ENCODE measurements at regions not wholly inside any gene's neighbourhood (a gene's known extent, or its start where the extent isn't known, plus 50 kb on each side); places are given as distances from the start of the nearest gene placed in this dataset.
"Not testable (repeated sequence)": the region's sequence is repeated elsewhere in the genome, so short reads cannot be mapped to it uniquely, and the experiment has no call there.

DNA sequence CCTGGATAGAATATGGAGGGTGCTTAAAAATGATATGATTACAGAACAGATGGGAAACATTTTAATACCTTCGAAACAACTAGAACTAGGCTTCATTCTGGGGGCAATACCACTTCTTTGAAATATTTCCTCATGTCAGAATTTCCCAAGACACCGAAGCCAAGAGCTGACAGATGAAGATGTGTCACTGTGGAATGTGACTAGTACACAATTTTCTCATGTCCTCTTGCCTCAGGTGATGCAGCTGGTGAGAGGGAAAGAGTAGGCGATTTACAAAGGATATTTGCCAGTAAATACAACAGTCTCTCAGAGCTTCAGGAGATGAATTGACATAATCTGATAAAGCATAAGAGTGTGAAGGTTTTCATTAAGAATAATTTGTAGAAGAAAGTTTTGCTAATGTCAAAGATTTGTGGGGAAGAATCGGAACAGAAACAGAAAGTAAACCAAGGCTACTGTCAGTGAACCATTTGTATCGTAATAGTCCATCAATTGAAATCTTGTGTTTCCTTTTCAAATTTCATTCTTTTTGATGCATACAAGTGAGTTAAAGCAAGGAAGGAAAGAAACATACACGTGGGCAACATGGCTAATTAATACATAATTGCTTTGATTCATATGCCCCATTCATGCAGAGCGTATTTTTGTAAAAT is 164.7 kb upstream of the CCN2 start:
- 8 to 29% (median 14%) methylated on average over 7 of the region's 7 CpGs for WGBS, 3 donors
- Histone ChIP-seq H3K36me3 (no peaks in the 10 kb centered on the region), H3K27ac (peak overlapping the region in 1 of 2 donors; percentile 56), H3K4me3 (peak overlapping the region; percentile 31), H3K4me1 (ENCODE audit: insufficient read depth) (no peaks in the 10 kb centered on the region), H3K27me3 (no peaks in the 10 kb centered on the region), H3K9me3 (no peaks in the 10 kb centered on the region)
- no peak for TF ChIP-seq POLR2A (IDR thresholded peaks at IDR 0.05)
- TF ChIP-seq, protein P1, sequence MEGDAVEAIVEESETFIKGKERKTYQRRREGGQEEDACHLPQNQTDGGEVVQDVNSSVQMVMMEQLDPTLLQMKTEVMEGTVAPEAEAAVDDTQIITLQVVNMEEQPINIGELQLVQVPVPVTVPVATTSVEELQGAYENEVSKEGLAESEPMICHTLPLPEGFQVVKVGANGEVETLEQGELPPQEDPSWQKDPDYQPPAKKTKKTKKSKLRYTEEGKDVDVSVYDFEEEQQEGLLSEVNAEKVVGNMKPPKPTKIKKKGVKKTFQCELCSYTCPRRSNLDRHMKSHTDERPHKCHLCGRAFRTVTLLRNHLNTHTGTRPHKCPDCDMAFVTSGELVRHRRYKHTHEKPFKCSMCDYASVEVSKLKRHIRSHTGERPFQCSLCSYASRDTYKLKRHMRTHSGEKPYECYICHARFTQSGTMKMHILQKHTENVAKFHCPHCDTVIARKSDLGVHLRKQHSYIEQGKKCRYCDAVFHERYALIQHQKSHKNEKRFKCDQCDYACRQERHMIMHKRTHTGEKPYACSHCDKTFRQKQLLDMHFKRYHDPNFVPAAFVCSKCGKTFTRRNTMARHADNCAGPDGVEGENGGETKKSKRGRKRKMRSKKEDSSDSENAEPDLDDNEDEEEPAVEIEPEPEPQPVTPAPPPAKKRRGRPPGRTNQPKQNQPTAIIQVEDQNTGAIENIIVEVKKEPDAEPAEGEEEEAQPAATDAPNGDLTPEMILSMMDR (IDR thresholded peaks at IDR 0.05) = no peak
- DNase-seq = no peak
- intact Hi-C loops (cut with DNase I) = no loop called here

DNA sequence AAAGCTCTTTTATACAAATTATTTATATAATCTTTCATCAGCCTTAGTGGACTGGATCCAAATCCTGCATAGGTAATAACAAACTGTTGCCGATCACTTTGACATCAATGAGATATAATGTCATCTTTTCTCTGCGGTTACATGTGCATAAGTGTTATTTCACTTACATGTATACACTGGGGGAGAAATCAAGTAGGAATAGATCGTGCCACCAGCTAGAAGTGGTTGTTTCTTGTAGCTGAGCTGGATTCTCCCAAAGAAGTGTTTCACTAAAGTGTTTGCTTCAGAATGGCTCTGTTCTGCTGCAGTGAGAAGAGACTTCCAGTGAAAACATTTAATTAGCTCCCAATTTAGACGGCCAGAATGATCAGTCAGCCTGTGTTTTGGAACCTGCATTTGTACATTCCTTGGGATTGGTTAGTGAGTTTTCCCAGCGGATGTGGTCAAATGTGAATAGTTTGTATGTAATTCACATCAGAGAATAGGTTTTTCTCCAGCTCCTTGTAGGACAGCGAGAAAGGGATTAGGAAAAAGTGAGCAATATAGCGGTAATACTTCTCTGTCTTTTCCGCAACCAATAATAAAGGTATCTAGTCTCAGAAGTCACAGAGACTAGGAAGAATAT is 163.1 kb upstream of the CCN2 start:
- H3K27ac ChIP-seq = peak overlapping the region in 1 of 2 donors; percentile 56

GRCh38 chr6:132109752-132110151 is 158.6 kb upstream of the CCN2 start:
- H3K36me3 ChIP-seq; intact Hi-C loops (cut with DNase I); H3K27ac ChIP-seq; H3K27me3 ChIP-seq; H3K9me3 ChIP-seq; H3K4me1 ChIP-seq (ENCODE audit: insufficient read depth); DNase-seq; H3K4me3 ChIP-seq: not testable (repeated sequence)
- WGBS, 3 donors = 79 to 93% (median 85%) methylated on average over 6 of the region's 6 CpGs

More for the DNA sequence above, 163.1 kb upstream of the CCN2 start:
- TF ChIP-seq POLR2A (IDR thresholded peaks at IDR 0.05) (no peak), EP300 (IDR thresholded peaks at IDR 0.05) (no peak)
- TF ChIP-seq, protein P1 (IDR thresholded peaks at IDR 0.05) = no peak
- Histone ChIP-seq H3K9me3 (peaks cover 0 to 3% of the 10 kb centered on the region in 2 donors), H3K36me3 (no peaks in the 10 kb centered on the region), H3K4me1 (ENCODE audit: insufficient read depth) (no peaks in the 10 kb centered on the region), H3K27me3 (no peaks in the 10 kb centered on the region), H3K4me3 (no peak overlapping the region)
- DNase-seq = no peak
- 88 to 90% (median 90%) methylated on average over 8 of the region's 8 CpGs for WGBS, 3 donors
- intact Hi-C loops (cut with DNase I) = no loop called here

DNA sequence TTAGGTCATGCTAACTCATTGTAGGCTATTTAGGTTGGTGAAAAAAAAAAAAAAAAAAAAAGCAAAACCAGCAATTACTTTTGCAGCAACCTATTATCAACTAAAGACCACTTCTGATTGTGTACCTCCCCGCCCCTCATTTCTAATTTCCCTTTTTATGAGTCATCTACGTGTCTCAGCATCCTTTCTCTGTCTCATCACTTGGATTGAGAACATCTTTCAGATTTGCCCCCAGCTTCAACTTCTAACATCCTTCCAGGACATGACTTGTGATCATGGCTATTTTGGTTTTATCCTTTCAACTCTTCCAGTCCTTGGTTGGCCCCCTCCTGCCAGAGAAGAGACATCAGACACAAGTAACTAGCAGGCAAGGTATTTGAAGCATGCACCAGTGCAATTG is 156.7 kb upstream of the CCN2 start:
- Histone ChIP-seq H3K4me1 (ENCODE audit: insufficient read depth) (no peaks in the 10 kb centered on the region), H3K27ac (no peak overlapping the region), H3K36me3 (no peaks in the 10 kb centered on the region), H3K9me3 (peaks cover 0 to 3% of the 10 kb centered on the region in 2 donors), H3K4me3 (no peak overlapping the region), H3K27me3 (no peaks in the 10 kb centered on the region)
- TF ChIP-seq EP300 (IDR thresholded peaks at IDR 0.05) (no peak), POLR2A (IDR thresholded peaks at IDR 0.05) (no peak)
- TF ChIP-seq, protein P1 (IDR thresholded peaks at IDR 0.05) = no peak
- intact Hi-C loops (cut with DNase I) = no loop called here
- 91 to 93% (median 91%) methylated on average over 2 of the region's 2 CpGs for WGBS, 3 donors
- no peak for DNase-seq

DNA sequence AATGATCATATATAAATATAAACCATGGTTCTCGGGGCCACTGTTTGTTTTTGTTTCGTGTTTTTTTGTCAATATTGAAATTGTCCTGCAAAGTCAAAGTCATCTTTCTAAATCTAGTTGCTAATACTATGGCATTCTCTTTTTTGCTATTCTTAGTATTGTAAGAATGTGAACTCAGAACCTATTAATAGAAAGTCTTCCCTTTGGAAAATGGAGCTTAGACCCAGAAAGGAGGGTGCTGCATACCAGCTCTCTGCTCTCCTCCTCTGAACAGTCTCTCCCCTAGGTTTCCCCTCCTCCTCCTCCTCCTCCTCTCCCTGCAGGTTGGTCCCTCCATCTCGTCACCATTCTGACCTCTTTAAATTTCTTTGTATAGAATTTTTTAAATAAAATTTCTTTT is 150.4 kb upstream of the CCN2 start:
- no peaks in the 10 kb centered on the region for H3K9me3 ChIP-seq
- no peaks in the 10 kb centered on the region for H3K4me1 ChIP-seq (ENCODE audit: insufficient read depth)
- intact Hi-C loops (cut with DNase I) = no loop called here
- no peak for TF ChIP-seq POLR2A (IDR thresholded peaks at IDR 0.05)
- TF ChIP-seq, protein P1 (IDR thresholded peaks at IDR 0.05) = no peak
- no peak for TF ChIP-seq EP300 (IDR thresholded peaks at IDR 0.05)
- DNase-seq = no peak
- no peaks in the 10 kb centered on the region for H3K36me3 ChIP-seq
- no peak overlapping the region for H3K27ac ChIP-seq
- no peaks in the 10 kb centered on the region for H3K27me3 ChIP-seq
- H3K4me3 ChIP-seq = no peak overlapping the region
- 83 to 87% (median 84%) methylated on average over 3 of the region's 3 CpGs for WGBS, 3 donors
